OCI-LY7 (cell line): ENCODE measurements at regions not wholly inside any gene's neighbourhood (a gene's known extent, or its start where the extent isn't known, plus 50 kb on each side); places are given as distances from the start of the nearest gene placed in this dataset.
A peak's percentile ranks its signal among the peaks of the same experiment; 100 is the strongest.

Experiments
- BruUV-seq: library from RNA; stranded (reverse); fragments of 400-500 nt; replicated peaks from 2 replicates; lab custom pipeline; 2021; lab: Mats Ljungman, UMichigan
- CTCF ChIA-PET: fragments of 300-600 bp; sonication (Branson Sonifier 250); formaldehyde crosslinking; loops from one replicate; lab custom pipeline; 2022; ENCODE audit warnings: antibody characterized with exemption; ENCODE audit not compliant: unreplicated experiment; lab: Charles Lee
- POLR2A ChIA-PET: fragments of 300-600 bp; sonication (Branson Sonifier 250); formaldehyde crosslinking; loops from one replicate; lab custom pipeline; 2022; ENCODE audit warnings: antibody characterized with exemption; lab: Charles Lee
- DNase-seq: peaks from one replicate; pipeline ENCODE4 v3.0.0-alpha.2; 2015; ENCODE audit warnings: low spot score
- H2AFZ ChIP-seq: fragments of 200-600 bp; sonication (generic), shearing (Covaris generic); 2 replicates; pipeline ENCODE4 v1.6.1; 2014; ENCODE audit warnings: mild to moderate bottlenecking, antibody characterized with exemption, low read length, moderate library complexity
- H3K27ac ChIP-seq: fragments of 200-600 bp; sonication (generic); 2 replicates; pipeline ENCODE4 v1.5.1; 2014; ENCODE audit warnings: mixed run types, low read depth, mild to moderate bottlenecking, moderate library complexity, low read length, inconsistent platforms; ENCODE audit not compliant: poor library complexity, severe bottlenecking
- H3K36me3 ChIP-seq: fragments of 200-600 bp; sonication (generic); 2 replicates; pipeline ENCODE4 v1.6.1; 2014; ENCODE audit warnings: mild to moderate bottlenecking, antibody characterized with exemption, low read length, moderate library complexity, mixed read lengths; ENCODE audit not compliant: insufficient read depth
- H3K4me1 ChIP-seq: fragments of 200-600 bp; sonication (generic); 2 replicates; pipeline ENCODE4 v1.5.1; 2014; ENCODE audit warnings: mild to moderate bottlenecking, low read length; ENCODE audit not compliant: insufficient read depth, poor library complexity, severe bottlenecking
- H3K4me2 ChIP-seq: fragments of 200-600 bp; sonication (generic); 2 replicates; pipeline ENCODE4 v1.6.1; 2014; ENCODE audit warnings: mild to moderate bottlenecking, low read length
- H3K4me3 ChIP-seq: fragments of 200-600 bp; sonication (generic); 2 replicates; pipeline ENCODE4 v1.5.1; 2014; ENCODE audit warnings: mild to moderate bottlenecking, low read depth, low read length; ENCODE audit not compliant: poor library complexity, severe bottlenecking
- H3K79me2 ChIP-seq: fragments of 200-600 bp; sonication (generic); 2 replicates; pipeline ENCODE4 v1.6.1; 2016; ENCODE audit warnings: low read depth, mild to moderate bottlenecking, low read length, moderate library complexity, mixed read lengths; ENCODE audit not compliant: insufficient read depth
- H3K9me2 ChIP-seq: fragments of 200-600 bp; sonication (generic); 2 replicates; pipeline ENCODE4 v1.6.1; 2016; ENCODE audit warnings: mild to moderate bottlenecking, low read length, mixed read lengths; ENCODE audit not compliant: insufficient read depth
- H3K9me3 ChIP-seq: fragments of 200-600 bp; sonication (generic); 2 replicates; pipeline ENCODE4 v1.6.1; 2014; ENCODE audit warnings: mild to moderate bottlenecking, mixed run types, low read length, mixed read lengths
- H4K20me1 ChIP-seq: fragments of 200-600 bp; sonication (generic); 2 replicates; pipeline ENCODE4 v1.6.1; 2014; ENCODE audit warnings: mild to moderate bottlenecking, antibody characterized with exemption, low read length, moderate library complexity, mixed read lengths; ENCODE audit not compliant: insufficient read depth
- EZH2phosphoT487 ChIP-seq: fragments of 200-600 bp; sonication (generic); IDR thresholded peaks from 2 replicates; pipeline ENCODE4 v1.6.1; 2018; ENCODE audit warnings: low read depth, borderline replicate concordance, mild to moderate bottlenecking, mixed run types, antibody characterized with exemption, low read length, moderate library complexity, mixed read lengths
- intact Hi-C: fragments of 100-400 bp; cut with micrococcal nuclease; formaldehyde crosslinking; loops from one replicate; pipeline ENCODE4 v1.10.0; 2022; ENCODE audit not compliant: unreplicated experiment
- TF ChIP-seq, protein P1 (sequence below): fragments of 200-600 bp; sonication (generic); conservative IDR thresholded peaks from 2 replicates; pipeline ENCODE4 v1.5.1; 2014; ENCODE audit warnings: mild to moderate bottlenecking, antibody characterized with exemption, low read length, moderate library complexity, mixed read lengths

DNA sequence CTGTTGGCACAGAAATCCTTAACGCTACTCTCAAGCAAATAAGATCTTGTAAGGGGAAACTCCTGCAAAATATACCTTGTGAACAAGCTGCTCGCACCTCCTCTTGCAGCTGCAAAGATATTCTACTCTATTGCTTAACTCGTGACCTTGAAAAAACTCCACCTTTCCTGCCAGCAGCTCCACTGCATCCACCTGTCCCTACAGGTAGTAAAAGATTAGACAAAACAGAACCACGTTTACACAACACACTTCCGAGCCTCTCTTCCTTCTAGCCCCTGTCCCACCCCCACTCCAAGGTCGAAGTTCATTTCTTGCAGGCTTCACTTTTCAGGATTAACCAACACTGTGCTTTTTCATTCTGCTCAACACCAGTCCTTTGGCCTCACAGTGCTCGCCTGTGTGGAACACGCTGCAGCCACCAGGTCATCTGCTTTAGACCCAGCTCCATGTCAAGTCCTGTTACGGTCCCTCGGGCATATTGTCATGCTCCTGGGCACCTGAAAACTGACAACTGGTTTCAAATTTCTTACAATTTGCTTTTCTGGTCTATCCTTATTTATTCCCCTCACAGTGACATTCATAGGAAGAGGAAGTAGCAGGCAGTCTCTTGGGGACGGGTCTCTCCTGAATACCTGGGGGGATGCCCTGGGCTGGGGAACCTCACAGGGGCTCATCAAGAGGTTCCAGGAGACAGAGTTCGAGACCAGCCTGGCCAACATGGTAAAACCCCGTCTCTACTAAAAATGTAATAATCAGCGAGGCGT, 165.8 kb upstream of the KLF14 start:
- Histone ChIP-seq H4K20me1 (no peaks in the 10 kb centered on the region), H3K4me3 (no peak overlapping the region), H3K36me3 (peaks cover 17% of the 10 kb centered on the region), H3K4me1 (peaks cover 41% of the 10 kb centered on the region), H2AFZ (no peak overlapping the region), H3K9me3 (no peaks in the 10 kb centered on the region), H3K9me2 (no peaks in the 10 kb centered on the region), H3K4me2 (peak overlapping the region; percentile 46), H3K79me2 (no peaks in the 10 kb centered on the region; the same call in 1 of the 2 replicates), H3K27ac (peak overlapping the region; percentile 33)
- CTCF ChIA-PET: no interaction called here
- intact Hi-C loops: loop anchor here (5.0 kb wide), 3 partner anchors 82 to 522 kb away; no protein-coding TSS in a partner anchor
- POLR2A ChIA-PET: interaction anchor here (0.6 to 1.5 kb wide), 7 partner anchors 9 to 659 kb away, joined by 3 to 5 read pairs (median 3); no protein-coding TSS in a partner anchor
- BruUV-seq: no TSS peak
- DNase-seq: peak; percentile 13
- TF ChIP-seq EZH2phosphoT487: no peak
- TF ChIP-seq, protein P1, sequence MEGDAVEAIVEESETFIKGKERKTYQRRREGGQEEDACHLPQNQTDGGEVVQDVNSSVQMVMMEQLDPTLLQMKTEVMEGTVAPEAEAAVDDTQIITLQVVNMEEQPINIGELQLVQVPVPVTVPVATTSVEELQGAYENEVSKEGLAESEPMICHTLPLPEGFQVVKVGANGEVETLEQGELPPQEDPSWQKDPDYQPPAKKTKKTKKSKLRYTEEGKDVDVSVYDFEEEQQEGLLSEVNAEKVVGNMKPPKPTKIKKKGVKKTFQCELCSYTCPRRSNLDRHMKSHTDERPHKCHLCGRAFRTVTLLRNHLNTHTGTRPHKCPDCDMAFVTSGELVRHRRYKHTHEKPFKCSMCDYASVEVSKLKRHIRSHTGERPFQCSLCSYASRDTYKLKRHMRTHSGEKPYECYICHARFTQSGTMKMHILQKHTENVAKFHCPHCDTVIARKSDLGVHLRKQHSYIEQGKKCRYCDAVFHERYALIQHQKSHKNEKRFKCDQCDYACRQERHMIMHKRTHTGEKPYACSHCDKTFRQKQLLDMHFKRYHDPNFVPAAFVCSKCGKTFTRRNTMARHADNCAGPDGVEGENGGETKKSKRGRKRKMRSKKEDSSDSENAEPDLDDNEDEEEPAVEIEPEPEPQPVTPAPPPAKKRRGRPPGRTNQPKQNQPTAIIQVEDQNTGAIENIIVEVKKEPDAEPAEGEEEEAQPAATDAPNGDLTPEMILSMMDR: no peak

DNA sequence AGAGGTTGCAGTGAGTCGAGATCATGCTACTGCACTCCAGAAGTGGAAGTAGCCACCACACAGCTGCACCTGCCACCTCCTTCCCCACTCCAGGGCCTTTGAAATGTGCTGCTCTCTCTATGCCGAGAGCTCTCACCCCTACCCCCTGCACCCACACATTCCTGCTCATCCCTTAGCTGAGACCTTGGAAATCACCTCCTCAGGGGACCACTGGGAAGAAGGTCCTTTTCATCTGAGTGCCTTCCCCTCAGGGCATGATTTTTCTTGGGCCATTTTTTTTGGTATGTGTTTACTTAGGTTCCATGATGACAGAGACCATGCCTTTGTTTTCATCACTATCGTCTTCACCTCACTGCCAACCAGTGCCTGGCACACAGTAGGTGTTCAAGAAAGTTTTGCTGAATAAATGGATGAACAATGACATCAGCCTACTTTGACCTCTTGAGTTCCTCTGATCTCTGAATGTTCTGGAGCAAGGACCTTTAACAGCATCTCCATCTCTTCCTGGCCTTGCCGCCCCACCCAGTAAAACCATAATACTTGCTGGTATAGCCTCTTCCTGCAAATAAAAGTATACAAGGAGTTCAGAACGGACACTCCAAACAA, 166.6 kb upstream of the KLF14 start:
- H3K79me2 ChIP-seq: no peaks in the 10 kb centered on the region; the same call in 1 of the 2 replicates
- no TSS peak for BruUV-seq
- H3K4me1 ChIP-seq: peaks cover 41% of the 10 kb centered on the region
- TF ChIP-seq EZH2phosphoT487: no peak
- TF ChIP-seq, protein P1: no peak
- no peak for DNase-seq
- no peaks in the 10 kb centered on the region for H3K9me3 ChIP-seq
- ChIA-PET POLR2A (interaction anchor here (0.6 kb wide), 2 partner anchors 74 to 658 kb away, joined by 3 to 4 read pairs; no protein-coding TSS in a partner anchor), CTCF (no interaction called here)
- H2AFZ ChIP-seq: no peak overlapping the region
- H3K4me3 ChIP-seq: no peak overlapping the region
- intact Hi-C loops: no loop called here
- peak overlapping the region; percentile 46; the same call in 1 of the 2 replicates for H3K4me2 ChIP-seq
- no peak overlapping the region for H3K27ac ChIP-seq
- peaks cover 17% of the 10 kb centered on the region for H3K36me3 ChIP-seq
- no peaks in the 10 kb centered on the region for H4K20me1 ChIP-seq
- no peaks in the 10 kb centered on the region for H3K9me2 ChIP-seq
